Keratinocyte (primary cell): ENCODE measurements at regions not wholly inside any gene's neighbourhood (a gene's known extent, or its start where the extent isn't known, plus 50 kb on each side); places are given as distances from the start of the nearest gene placed in this dataset.

ENCODE experiments used
- CTCF ChIP-seq, 3 experiments: IDR thresholded peaks in 1 of 3; conservative IDR thresholded peaks in 1 of 3; optimal IDR thresholded peaks in 1 of 3; 2 replicates in 2 of 3; 3 replicates in 1 of 3; pipeline versions ENCODE3 to v1.5.1; 2011; ENCODE audit warnings: low read length in 3 of 3, mild to moderate bottlenecking in 3 of 3, moderate library complexity in 2 of 3, control low read depth in 1 of 3, inconsistent platforms in 1 of 3; ENCODE audit not compliant: insufficient read depth in 2 of 3; ENCODE audit errors: extremely low read depth in 1 of 3
- EZH2 ChIP-seq: IDR thresholded peaks from one replicate; pipeline ENCODE4 v1.6.1; 2012; ENCODE audit warnings: inconsistent platforms, mild to moderate bottlenecking, low read length, moderate library complexity

- no peak for TF ChIP-seq EZH2
- TF ChIP-seq CTCF (optimal IDR thresholded peaks at IDR 0.05 in 1 of 3, IDR thresholded peaks at IDR 0.05 in 1 of 3, conservative IDR thresholded peaks at IDR 0.05 in 1 of 3; ENCODE audit: extremely low read depth in 1 of 3, insufficient read depth in 2 of 3, low read length in 3 of 3), result no peak
Measured at GRCh38 chr12:107361970-107362369, 268.6 kb upstream of the CRY1 start.
